Liver (tissue), 8 donors: ENCODE measurements at regions not wholly inside any gene's neighbourhood (a gene's known extent, or its start where the extent isn't known, plus 50 kb on each side); places are given as distances from the start of the nearest gene placed in this dataset.

Experiments
- DNase-seq: peaks from one replicate; pipeline ENCODE4 v3.0.0-alpha.2; 2017; ENCODE audit warnings: low spot score
- H3K27ac ChIP-seq, 2 donors: one replicate each; pipeline ENCODE4 v1.7.0; 2013; ENCODE audit warnings: inconsistent platforms in 2 of 2, low read length in 2 of 2, control low read depth in 1 of 2, low read depth in 1 of 2, mild to moderate bottlenecking in 1 of 2
- H3K27me3 ChIP-seq, 4 donors: one replicate each; pipeline versions ENCODE4 v1.6.1 to v1.7.0; 2013; ENCODE audit warnings: low read length in 3 of 4, inconsistent platforms in 1 of 4, mild to moderate bottlenecking in 1 of 4, moderate library complexity in 1 of 4; ENCODE audit not compliant: control insufficient read depth in 4 of 4, insufficient read depth in 4 of 4
- H3K36me3 ChIP-seq, 4 donors: one replicate each; pipeline versions ENCODE4 v1.6.1 to v1.7.0; 2013; ENCODE audit warnings: low read length in 3 of 4, mild to moderate bottlenecking in 3 of 4, low read depth in 1 of 4, moderate library complexity in 1 of 4; ENCODE audit not compliant: control insufficient read depth in 4 of 4, insufficient read depth in 3 of 4
- H3K4me1 ChIP-seq, 4 donors: one replicate each; pipeline versions ENCODE4 v1.6.1 to v1.7.0; 2013; ENCODE audit warnings: low read length in 3 of 4, mild to moderate bottlenecking in 3 of 4, moderate library complexity in 1 of 4; ENCODE audit not compliant: control insufficient read depth in 4 of 4, insufficient read depth in 4 of 4
- H3K4me3 ChIP-seq, 3 donors: one replicate each; pipeline versions ENCODE4 v1.6.1 to v1.7.0; 2013; ENCODE audit warnings: low read length in 3 of 3, control low read depth in 1 of 3, low read depth in 1 of 3, mild to moderate bottlenecking in 1 of 3
- H3K9ac ChIP-seq, 2 donors: one replicate each; pipeline ENCODE4 v1.7.0; 2013; ENCODE audit warnings: low read length in 2 of 2, mild to moderate bottlenecking in 2 of 2, moderate library complexity in 2 of 2, control low read depth in 1 of 2, low read depth in 1 of 2
- H3K9me3 ChIP-seq, 4 donors: one replicate each; pipeline versions ENCODE4 v1.6.1 to v1.7.0; 2013; ENCODE audit warnings: low read length in 3 of 4; ENCODE audit not compliant: control insufficient read depth in 4 of 4
- EGR1 ChIP-seq, 2 donors: IDR thresholded peaks; 2 replicates each; pipeline ENCODE4 v1.6.1; 2016 to 2018; ENCODE audit warnings: antibody characterized with exemption in 2 of 2, low read depth in 2 of 2
- FOXA1 ChIP-seq: IDR thresholded peaks from 2 replicates; pipeline ENCODE4 v1.6.1; 2016; ENCODE audit warnings: antibody characterized with exemption
- FOXA2 ChIP-seq: IDR thresholded peaks from 2 replicates; pipeline ENCODE4 v1.6.1; 2016; ENCODE audit warnings: antibody characterized with exemption
- GABPA ChIP-seq, 2 donors: IDR thresholded peaks in 1 of 2; conservative IDR thresholded peaks in 1 of 2; 2 replicates each; pipeline ENCODE4 v1.6.1; 2016; ENCODE audit warnings: antibody characterized with exemption in 2 of 2, mild to moderate bottlenecking in 1 of 2, moderate library complexity in 1 of 2
- HNF4A ChIP-seq, 2 donors: conservative IDR thresholded peaks; 2 replicates each; pipeline ENCODE4 v1.6.1; 2016; ENCODE audit warnings: antibody characterized with exemption in 2 of 2, mild to moderate bottlenecking in 2 of 2
- HNF4G ChIP-seq: IDR thresholded peaks from 2 replicates; pipeline ENCODE4 v1.6.1; 2016; ENCODE audit warnings: antibody characterized with exemption
- JUND ChIP-seq, 2 donors: IDR thresholded peaks; 2 replicates each; pipeline ENCODE4 v1.6.1; 2016; ENCODE audit warnings: antibody characterized with exemption in 2 of 2
- NR2F2 ChIP-seq: IDR thresholded peaks from 2 replicates; pipeline ENCODE4 v1.6.1; 2016; ENCODE audit warnings: antibody characterized with exemption
- RAD21 ChIP-seq, 2 donors: IDR thresholded peaks; 2 replicates each; pipeline ENCODE4 v1.6.1; 2016; ENCODE audit warnings: antibody characterized with exemption in 2 of 2, mild to moderate bottlenecking in 2 of 2
- RXRA ChIP-seq, 2 donors: IDR thresholded peaks; 2 replicates each; pipeline ENCODE4 v1.6.1; 2017 to 2018; ENCODE audit warnings: antibody characterized with exemption in 2 of 2, mild to moderate bottlenecking in 1 of 2
- SP1 ChIP-seq: IDR thresholded peaks from 2 replicates; pipeline ENCODE4 v1.6.1; 2018; ENCODE audit warnings: antibody characterized with exemption, mild to moderate bottlenecking
- TAF1 ChIP-seq: conservative IDR thresholded peaks from 2 replicates; pipeline ENCODE4 v1.6.1; 2016; ENCODE audit warnings: antibody characterized with exemption, mild to moderate bottlenecking
- YY1 ChIP-seq: IDR thresholded peaks from 2 replicates; pipeline ENCODE4 v1.6.1; 2016; ENCODE audit warnings: antibody characterized with exemption, mild to moderate bottlenecking
- WGBS: extraction: QIAGEN DNeasy Blood & Tissue Kit; methylation state at CpG from one replicate; pipeline ENCODE4 v1.1.7; 2013; 5-methylcytosine and 5-hydroxymethylcytosine counted together
- TF ChIP-seq, protein P1 (sequence below): fragments of 150-350 bp; IDR thresholded peaks from 2 replicates; pipeline ENCODE4 v1.5.1; 2017; ENCODE audit warnings: improper control_type of control experiment, low read depth, low read length; ENCODE audit not compliant: missing input control
- TF ChIP-seq, protein P2 (sequence below): IDR thresholded peaks from 2 replicates; pipeline ENCODE4 v1.6.1; 2016; ENCODE audit warnings: antibody characterized with exemption, mild to moderate bottlenecking
- TF ChIP-seq, protein P3 (sequence below): IDR thresholded peaks from 2 replicates; pipeline ENCODE4 v1.6.1; 2016; ENCODE audit warnings: antibody characterized with exemption
- TF ChIP-seq, protein P4 (sequence below): IDR thresholded peaks from 2 replicates; pipeline ENCODE4 v1.6.1; 2016; ENCODE audit warnings: antibody characterized with exemption
- donor health status: healthy.
- donor health status: healthy.
- donor health status: healthy.
- donor health status: healthy.
- donor health status: healthy.

GRCh38 chr9:25260046-25260445, 418.2 kb downstream of the TUSC1 start:
- no peaks in the 10 kb centered on the region for H3K9me3 ChIP-seq
- DNase-seq = no peak
- WGBS = 63% methylated on average over 1 of the region's 1 CpG

GRCh38 chr9:25255216-25255615, 423.0 kb downstream of the TUSC1 start:
- WGBS = 90% methylated on average over 5 of the region's 5 CpGs
- no peak for DNase-seq
- TF ChIP-seq NR2F2 (no peak), YY1 (no peak), EGR1 (IDR thresholded peaks at IDR 0.05; ENCODE audit: low read depth in 2 of 2) (no peak), FOXA1 (no peak), GABPA (IDR thresholded peaks at IDR 0.05 in 1 of 2, conservative IDR thresholded peaks at IDR 0.05 in 1 of 2) (no peak), JUND (IDR thresholded peaks at IDR 0.05) (no peak), FOXA2 (no peak), TAF1 (no peak), HNF4A (conservative IDR thresholded peaks at IDR 0.05) (no peak), RAD21 (IDR thresholded peaks at IDR 0.05) (no peak), SP1 (no peak)
- TF ChIP-seq, protein P1, sequence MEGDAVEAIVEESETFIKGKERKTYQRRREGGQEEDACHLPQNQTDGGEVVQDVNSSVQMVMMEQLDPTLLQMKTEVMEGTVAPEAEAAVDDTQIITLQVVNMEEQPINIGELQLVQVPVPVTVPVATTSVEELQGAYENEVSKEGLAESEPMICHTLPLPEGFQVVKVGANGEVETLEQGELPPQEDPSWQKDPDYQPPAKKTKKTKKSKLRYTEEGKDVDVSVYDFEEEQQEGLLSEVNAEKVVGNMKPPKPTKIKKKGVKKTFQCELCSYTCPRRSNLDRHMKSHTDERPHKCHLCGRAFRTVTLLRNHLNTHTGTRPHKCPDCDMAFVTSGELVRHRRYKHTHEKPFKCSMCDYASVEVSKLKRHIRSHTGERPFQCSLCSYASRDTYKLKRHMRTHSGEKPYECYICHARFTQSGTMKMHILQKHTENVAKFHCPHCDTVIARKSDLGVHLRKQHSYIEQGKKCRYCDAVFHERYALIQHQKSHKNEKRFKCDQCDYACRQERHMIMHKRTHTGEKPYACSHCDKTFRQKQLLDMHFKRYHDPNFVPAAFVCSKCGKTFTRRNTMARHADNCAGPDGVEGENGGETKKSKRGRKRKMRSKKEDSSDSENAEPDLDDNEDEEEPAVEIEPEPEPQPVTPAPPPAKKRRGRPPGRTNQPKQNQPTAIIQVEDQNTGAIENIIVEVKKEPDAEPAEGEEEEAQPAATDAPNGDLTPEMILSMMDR = no peak
- TF ChIP-seq, protein P2, sequence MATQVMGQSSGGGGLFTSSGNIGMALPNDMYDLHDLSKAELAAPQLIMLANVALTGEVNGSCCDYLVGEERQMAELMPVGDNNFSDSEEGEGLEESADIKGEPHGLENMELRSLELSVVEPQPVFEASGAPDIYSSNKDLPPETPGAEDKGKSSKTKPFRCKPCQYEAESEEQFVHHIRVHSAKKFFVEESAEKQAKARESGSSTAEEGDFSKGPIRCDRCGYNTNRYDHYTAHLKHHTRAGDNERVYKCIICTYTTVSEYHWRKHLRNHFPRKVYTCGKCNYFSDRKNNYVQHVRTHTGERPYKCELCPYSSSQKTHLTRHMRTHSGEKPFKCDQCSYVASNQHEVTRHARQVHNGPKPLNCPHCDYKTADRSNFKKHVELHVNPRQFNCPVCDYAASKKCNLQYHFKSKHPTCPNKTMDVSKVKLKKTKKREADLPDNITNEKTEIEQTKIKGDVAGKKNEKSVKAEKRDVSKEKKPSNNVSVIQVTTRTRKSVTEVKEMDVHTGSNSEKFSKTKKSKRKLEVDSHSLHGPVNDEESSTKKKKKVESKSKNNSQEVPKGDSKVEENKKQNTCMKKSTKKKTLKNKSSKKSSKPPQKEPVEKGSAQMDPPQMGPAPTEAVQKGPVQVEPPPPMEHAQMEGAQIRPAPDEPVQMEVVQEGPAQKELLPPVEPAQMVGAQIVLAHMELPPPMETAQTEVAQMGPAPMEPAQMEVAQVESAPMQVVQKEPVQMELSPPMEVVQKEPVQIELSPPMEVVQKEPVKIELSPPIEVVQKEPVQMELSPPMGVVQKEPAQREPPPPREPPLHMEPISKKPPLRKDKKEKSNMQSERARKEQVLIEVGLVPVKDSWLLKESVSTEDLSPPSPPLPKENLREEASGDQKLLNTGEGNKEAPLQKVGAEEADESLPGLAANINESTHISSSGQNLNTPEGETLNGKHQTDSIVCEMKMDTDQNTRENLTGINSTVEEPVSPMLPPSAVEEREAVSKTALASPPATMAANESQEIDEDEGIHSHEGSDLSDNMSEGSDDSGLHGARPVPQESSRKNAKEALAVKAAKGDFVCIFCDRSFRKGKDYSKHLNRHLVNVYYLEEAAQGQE = no peak
- TF ChIP-seq, protein P3, sequence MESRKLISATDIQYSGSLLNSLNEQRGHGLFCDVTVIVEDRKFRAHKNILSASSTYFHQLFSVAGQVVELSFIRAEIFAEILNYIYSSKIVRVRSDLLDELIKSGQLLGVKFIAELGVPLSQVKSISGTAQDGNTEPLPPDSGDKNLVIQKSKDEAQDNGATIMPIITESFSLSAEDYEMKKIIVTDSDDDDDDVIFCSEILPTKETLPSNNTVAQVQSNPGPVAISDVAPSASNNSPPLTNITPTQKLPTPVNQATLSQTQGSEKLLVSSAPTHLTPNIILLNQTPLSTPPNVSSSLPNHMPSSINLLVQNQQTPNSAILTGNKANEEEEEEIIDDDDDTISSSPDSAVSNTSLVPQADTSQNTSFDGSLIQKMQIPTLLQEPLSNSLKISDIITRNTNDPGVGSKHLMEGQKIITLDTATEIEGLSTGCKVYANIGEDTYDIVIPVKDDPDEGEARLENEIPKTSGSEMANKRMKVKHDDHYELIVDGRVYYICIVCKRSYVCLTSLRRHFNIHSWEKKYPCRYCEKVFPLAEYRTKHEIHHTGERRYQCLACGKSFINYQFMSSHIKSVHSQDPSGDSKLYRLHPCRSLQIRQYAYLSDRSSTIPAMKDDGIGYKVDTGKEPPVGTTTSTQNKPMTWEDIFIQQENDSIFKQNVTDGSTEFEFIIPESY = no peak
- TF ChIP-seq, protein P4, sequence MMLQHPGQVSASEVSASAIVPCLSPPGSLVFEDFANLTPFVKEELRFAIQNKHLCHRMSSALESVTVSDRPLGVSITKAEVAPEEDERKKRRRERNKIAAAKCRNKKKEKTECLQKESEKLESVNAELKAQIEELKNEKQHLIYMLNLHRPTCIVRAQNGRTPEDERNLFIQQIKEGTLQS = no peak

More at GRCh38 chr9:25260046-25260445, 418.2 kb downstream of the TUSC1 start:
- no peaks in the 10 kb centered on the region for H3K36me3 ChIP-seq
- H3K27ac ChIP-seq = no peak overlapping the region
- H3K4me1 ChIP-seq = no peaks in the 10 kb centered on the region
- TF ChIP-seq, protein P4 = no peak
- TF ChIP-seq, protein P1 = no peak
- TF ChIP-seq HNF4A (conservative IDR thresholded peaks at IDR 0.05) (no peak), JUND (IDR thresholded peaks at IDR 0.05) (no peak), TAF1 (no peak), SP1 (no peak), YY1 (no peak), FOXA2 (no peak), RXRA (IDR thresholded peaks at IDR 0.05) (no peak), HNF4G (no peak)
- TF ChIP-seq, protein P3 = no peak
- H3K4me3 ChIP-seq = no peak overlapping the region
- no peak overlapping the region for H3K9ac ChIP-seq
- H3K27me3 ChIP-seq = no peaks in the 10 kb centered on the region

More at GRCh38 chr9:25255216-25255615, 423.0 kb downstream of the TUSC1 start:
- Histone ChIP-seq H3K4me1 (no peaks in the 10 kb centered on the region), H3K36me3 (no peaks in the 10 kb centered on the region), H3K27me3 (no peaks in the 10 kb centered on the region), H3K9me3 (no peaks in the 10 kb centered on the region), H3K9ac (no peak overlapping the region), H3K27ac (no peak overlapping the region), H3K4me3 (no peak overlapping the region)
